ENCODE measurements at regions not wholly inside any gene's neighbourhood (a gene's known extent, or its start where the extent isn't known, plus 50 kb on each side); places are given as distances from the start of the nearest gene placed in this dataset.
"Not testable (repeated sequence)": the region's sequence is repeated elsewhere in the genome, so short reads cannot be mapped to it uniquely, and the experiment has no call there.

DNA sequence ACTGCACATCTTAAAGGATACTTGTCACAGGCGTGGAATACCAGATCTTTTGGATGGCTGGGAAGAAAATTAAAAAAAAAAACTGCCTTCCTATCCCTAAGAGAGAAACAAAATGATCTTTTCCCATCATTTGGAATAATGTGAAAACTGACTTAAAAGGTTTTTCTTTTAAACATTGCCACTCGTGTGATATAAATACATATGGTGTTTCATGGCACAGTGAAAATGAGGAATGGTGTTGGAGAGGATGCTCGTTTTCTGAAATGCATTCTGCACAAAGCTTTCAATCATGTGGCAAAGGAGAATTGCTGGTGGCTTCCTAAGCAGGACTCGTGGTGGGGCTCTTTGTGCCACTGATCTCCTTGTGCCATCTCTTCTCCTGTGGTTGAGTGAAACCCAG, 74.9 kb upstream of the LRRC4C start:
- Histone ChIP-seq H3K9me3 (ENCODE audit: control insufficient read depth, insufficient read depth, low read depth, low read length) (no peaks in the 10 kb centered on the region), H3K4me3 (replicated peaks in 1 of 4; ENCODE audit: control extremely low read depth in 1 of 4, insufficient read depth in 1 of 4, low read depth in 3 of 4, low read length in 4 of 4) (no peak overlapping the region), H3K4me1 (ENCODE audit: control insufficient read depth, extremely low read depth, insufficient read depth, low read length) (no peaks in the 10 kb centered on the region), H3K9ac (ENCODE audit: insufficient read depth, low read length) (no peak overlapping the region), H4K20me1 (ENCODE audit: control insufficient read depth, extremely low read depth, insufficient read depth, low read length) (no peaks in the 10 kb centered on the region), H2AFZ (ENCODE audit: low read length) (no peak overlapping the region), H3K36me3 (ENCODE audit: control insufficient read depth, insufficient read depth, low read length) (no peaks in the 10 kb centered on the region), H3K79me2 (ENCODE audit: control insufficient read depth, insufficient read depth, low read length) (no peaks in the 10 kb centered on the region), H3K27ac (ENCODE audit: insufficient read depth, low read length) (no peak overlapping the region), H3K4me2 (ENCODE audit: extremely low read depth, insufficient read depth, low read length) (no peak overlapping the region), H3K27me3 (ENCODE audit: control insufficient read depth, insufficient read depth, low read length) (no peaks in the 10 kb centered on the region)
- no peak for DNase-seq (ENCODE audit: low read depth in 2 of 2)
- TF ChIP-seq, protein P1, sequence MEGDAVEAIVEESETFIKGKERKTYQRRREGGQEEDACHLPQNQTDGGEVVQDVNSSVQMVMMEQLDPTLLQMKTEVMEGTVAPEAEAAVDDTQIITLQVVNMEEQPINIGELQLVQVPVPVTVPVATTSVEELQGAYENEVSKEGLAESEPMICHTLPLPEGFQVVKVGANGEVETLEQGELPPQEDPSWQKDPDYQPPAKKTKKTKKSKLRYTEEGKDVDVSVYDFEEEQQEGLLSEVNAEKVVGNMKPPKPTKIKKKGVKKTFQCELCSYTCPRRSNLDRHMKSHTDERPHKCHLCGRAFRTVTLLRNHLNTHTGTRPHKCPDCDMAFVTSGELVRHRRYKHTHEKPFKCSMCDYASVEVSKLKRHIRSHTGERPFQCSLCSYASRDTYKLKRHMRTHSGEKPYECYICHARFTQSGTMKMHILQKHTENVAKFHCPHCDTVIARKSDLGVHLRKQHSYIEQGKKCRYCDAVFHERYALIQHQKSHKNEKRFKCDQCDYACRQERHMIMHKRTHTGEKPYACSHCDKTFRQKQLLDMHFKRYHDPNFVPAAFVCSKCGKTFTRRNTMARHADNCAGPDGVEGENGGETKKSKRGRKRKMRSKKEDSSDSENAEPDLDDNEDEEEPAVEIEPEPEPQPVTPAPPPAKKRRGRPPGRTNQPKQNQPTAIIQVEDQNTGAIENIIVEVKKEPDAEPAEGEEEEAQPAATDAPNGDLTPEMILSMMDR (conservative IDR thresholded peaks at IDR 0.05 in 1 of 2, IDR thresholded peaks at IDR 0.05 in 1 of 2; ENCODE audit: low read depth in 1 of 2, low read length in 2 of 2), result no peak
- no peak for TF ChIP-seq EZH2 (IDR thresholded peaks at IDR 0.05; ENCODE audit: low read length, missing control alignments)

DNA sequence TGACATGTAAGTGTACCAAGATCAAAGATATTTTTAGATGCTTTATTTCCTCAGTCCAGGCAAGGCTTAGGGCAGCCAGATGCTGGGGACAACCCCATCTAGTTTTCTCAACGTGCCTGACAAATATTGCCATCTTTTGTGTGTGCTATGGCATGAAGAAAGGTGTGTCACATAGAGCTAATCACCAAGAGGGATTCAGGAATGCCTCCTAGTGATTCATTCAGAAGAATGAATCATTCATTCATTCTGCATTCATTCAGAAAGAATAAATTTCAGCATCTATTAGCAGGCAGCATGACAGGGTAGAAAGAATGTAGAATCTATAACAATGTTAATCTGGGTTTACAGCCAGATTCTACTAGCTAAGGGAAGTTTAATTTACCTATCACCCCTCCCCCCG, 75.4 kb upstream of the LRRC4C start:
- no peaks in the 10 kb centered on the region for H3K27me3 ChIP-seq (ENCODE audit: control insufficient read depth, insufficient read depth, low read length)
- H3K9me3 ChIP-seq (ENCODE audit: control insufficient read depth, insufficient read depth, low read depth, low read length), result no peaks in the 10 kb centered on the region
- no peak for DNase-seq (ENCODE audit: low read depth in 2 of 2)
- no peak overlapping the region for H3K4me2 ChIP-seq (ENCODE audit: extremely low read depth, insufficient read depth, low read length)
- H3K9ac ChIP-seq (ENCODE audit: insufficient read depth, low read length), result no peak overlapping the region
- no peaks in the 10 kb centered on the region for H3K36me3 ChIP-seq (ENCODE audit: control insufficient read depth, insufficient read depth, low read length)
- TF ChIP-seq, protein P1 (conservative IDR thresholded peaks at IDR 0.05 in 1 of 2, IDR thresholded peaks at IDR 0.05 in 1 of 2; ENCODE audit: low read depth in 1 of 2, low read length in 2 of 2), result no peak
- no peak for TF ChIP-seq EZH2 (IDR thresholded peaks at IDR 0.05; ENCODE audit: low read length, missing control alignments)
- no peaks in the 10 kb centered on the region for H4K20me1 ChIP-seq (ENCODE audit: control insufficient read depth, extremely low read depth, insufficient read depth, low read length)
- H3K4me1 ChIP-seq (ENCODE audit: control insufficient read depth, extremely low read depth, insufficient read depth, low read length), result no peaks in the 10 kb centered on the region
- no peaks in the 10 kb centered on the region for H3K79me2 ChIP-seq (ENCODE audit: control insufficient read depth, insufficient read depth, low read length)
- no peak overlapping the region for H3K27ac ChIP-seq (ENCODE audit: insufficient read depth, low read length)
- no peak overlapping the region for H2AFZ ChIP-seq (ENCODE audit: low read length)
- no peak overlapping the region for H3K4me3 ChIP-seq (replicated peaks in 1 of 4; ENCODE audit: control extremely low read depth in 1 of 4, insufficient read depth in 1 of 4, low read depth in 3 of 4, low read length in 4 of 4)

DNA sequence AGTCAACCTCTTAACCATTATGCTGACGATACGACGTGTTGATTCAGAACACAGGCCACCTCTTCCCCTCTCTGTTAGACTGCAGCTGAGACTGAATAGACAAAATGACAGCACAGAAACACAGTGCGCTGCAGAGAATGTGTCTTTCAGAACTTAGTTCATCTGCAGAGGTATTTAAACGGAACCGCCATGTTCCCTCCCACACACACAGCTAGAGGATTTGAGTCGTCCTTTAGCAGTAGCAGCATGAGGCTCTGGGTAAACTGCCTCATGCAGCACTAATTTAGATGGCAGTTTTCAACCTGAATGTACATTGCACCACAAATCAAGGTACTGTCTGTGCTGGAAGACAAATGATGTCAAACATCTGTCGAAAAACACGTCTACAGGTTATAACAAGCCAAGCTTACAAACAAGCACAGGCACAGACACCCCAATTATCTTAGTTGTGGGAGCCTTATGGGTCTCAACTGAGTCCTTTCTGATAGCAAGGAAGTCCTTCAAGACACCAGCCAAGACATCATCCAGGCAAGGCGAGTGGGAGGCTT, 76.6 kb upstream of the LRRC4C start:
- H4K20me1 ChIP-seq (ENCODE audit: control insufficient read depth, extremely low read depth, insufficient read depth, low read length), result no peaks in the 10 kb centered on the region
- TF ChIP-seq EZH2 (IDR thresholded peaks at IDR 0.05; ENCODE audit: low read length, missing control alignments), result no peak
- TF ChIP-seq, protein P1 (conservative IDR thresholded peaks at IDR 0.05 in 1 of 2, IDR thresholded peaks at IDR 0.05 in 1 of 2; ENCODE audit: low read depth in 1 of 2, low read length in 2 of 2), result no peak
- no peak for DNase-seq (ENCODE audit: low read depth in 2 of 2)
- H3K79me2 ChIP-seq (ENCODE audit: control insufficient read depth, insufficient read depth, low read length), result no peaks in the 10 kb centered on the region
- H2AFZ ChIP-seq (ENCODE audit: low read length), result no peak overlapping the region
- no peak overlapping the region for H3K4me3 ChIP-seq (replicated peaks in 1 of 4; ENCODE audit: control extremely low read depth in 1 of 4, insufficient read depth in 1 of 4, low read depth in 3 of 4, low read length in 4 of 4)
- no peak overlapping the region for H3K27ac ChIP-seq (ENCODE audit: insufficient read depth, low read length)
- no peak overlapping the region for H3K9ac ChIP-seq (ENCODE audit: insufficient read depth, low read length)
- no peaks in the 10 kb centered on the region for H3K4me1 ChIP-seq (ENCODE audit: control insufficient read depth, extremely low read depth, insufficient read depth, low read length)
- H3K4me2 ChIP-seq (ENCODE audit: extremely low read depth, insufficient read depth, low read length), result no peak overlapping the region
- H3K27me3 ChIP-seq (ENCODE audit: control insufficient read depth, insufficient read depth, low read length), result no peaks in the 10 kb centered on the region
- no peaks in the 10 kb centered on the region for H3K36me3 ChIP-seq (ENCODE audit: control insufficient read depth, insufficient read depth, low read length)
- no peaks in the 10 kb centered on the region for H3K9me3 ChIP-seq (ENCODE audit: control insufficient read depth, insufficient read depth, low read depth, low read length)

DNA sequence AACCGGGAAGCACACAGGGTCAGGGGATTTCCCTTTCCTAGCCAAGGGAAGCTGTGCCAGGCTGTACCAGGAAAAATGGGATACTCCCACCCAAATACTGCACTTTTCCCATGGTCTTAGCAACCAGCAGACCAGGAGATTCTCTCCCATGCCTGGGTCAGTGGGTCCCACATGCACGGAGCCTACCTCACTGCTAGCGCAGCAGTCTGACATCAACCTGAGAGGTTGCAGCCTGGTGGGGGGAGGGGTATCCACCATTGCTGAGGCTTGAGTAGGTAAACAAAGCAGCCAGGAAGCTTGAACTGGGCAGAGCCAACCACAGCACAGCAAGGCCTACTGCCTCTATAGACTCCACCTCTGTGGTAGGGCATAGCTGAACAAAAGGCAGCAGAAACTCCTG, 85.5 kb upstream of the LRRC4C start:
- H3K4me1 ChIP-seq (ENCODE audit: control insufficient read depth, extremely low read depth, insufficient read depth, low read length); H4K20me1 ChIP-seq (ENCODE audit: control insufficient read depth, extremely low read depth, insufficient read depth, low read length); H2AFZ ChIP-seq (ENCODE audit: low read length); H3K27ac ChIP-seq (ENCODE audit: insufficient read depth, low read length); H3K27me3 ChIP-seq (ENCODE audit: control insufficient read depth, insufficient read depth, low read length); H3K9ac ChIP-seq (ENCODE audit: insufficient read depth, low read length); H3K9me3 ChIP-seq (ENCODE audit: control insufficient read depth, insufficient read depth, low read depth, low read length); H3K36me3 ChIP-seq (ENCODE audit: control insufficient read depth, insufficient read depth, low read length); H3K4me2 ChIP-seq (ENCODE audit: extremely low read depth, insufficient read depth, low read length); H3K4me3 ChIP-seq (replicated peaks in 1 of 4; ENCODE audit: control extremely low read depth in 1 of 4, insufficient read depth in 1 of 4, low read depth in 3 of 4, low read length in 4 of 4); DNase-seq (ENCODE audit: low read depth in 2 of 2); H3K79me2 ChIP-seq (ENCODE audit: control insufficient read depth, insufficient read depth, low read length): not testable (repeated sequence)
